B cell (primary cell): ENCODE measurements at regions not wholly inside any gene's neighbourhood (a gene's known extent, or its start where the extent isn't known, plus 50 kb on each side); places are given as distances from the start of the nearest gene placed in this dataset.

ENCODE experiments used
- ATAC-seq: fragments of 200-7000 bp; cut with Tn5 transposase; one replicate; pipeline ENCODE4 v1.10.0; 2021; ENCODE audit warnings: low read depth, mild to moderate bottlenecking, moderate number of reproducible peaks, moderate library complexity
- CTCF ChIA-PET: fragments of 350-600 bp; sonication (Branson Sonifier 250); formaldehyde crosslinking; loops from one replicate; lab custom pipeline; 2021; ENCODE audit warnings: antibody characterized with exemption, inconsistent platforms; lab: Charles Lee
- POLR2A ChIA-PET: fragments of 350-600 bp; sonication (Branson Sonifier 250); formaldehyde crosslinking; loops from one replicate; lab custom pipeline; 2021; ENCODE audit warnings: antibody characterized with exemption; lab: Charles Lee
- DNase-seq: peaks from one replicate; pipeline ENCODE4 v3.0.0; 2013
- H2AFZ ChIP-seq: 2 replicates; pipeline ENCODE4 v1.6.1; 2012; ENCODE audit warnings: mild to moderate bottlenecking, low read depth, low read length; ENCODE audit not compliant: insufficient read depth, poor library complexity, severe bottlenecking
- H3K27ac ChIP-seq, 2 donors: 1 replicate in 1 of 2; 2 replicates in 1 of 2; pipeline ENCODE4 v1.5.1; 2012 to 2013; ENCODE audit warnings: low read length in 2 of 2, mild to moderate bottlenecking in 2 of 2, moderate library complexity in 1 of 2
- H3K27me3 ChIP-seq, 4 experiments: fragments of 200-600 bp in 1 of 4; sonication (generic) in 1 of 4; replicated peaks in 1 of 4; 1 replicate in 2 of 4; 2 replicates in 2 of 4; pipeline versions ENCODE4 v1.6.1 to v1.7.0; 2013 to 2016; ENCODE audit warnings: low read length in 3 of 4, mild to moderate bottlenecking in 2 of 4, mixed read lengths in 1 of 4, moderate library complexity in 1 of 4; ENCODE audit not compliant: insufficient read depth in 4 of 4, control insufficient read depth in 3 of 4; ENCODE audit errors: control extremely low read depth in 1 of 4
- H3K36me3 ChIP-seq, 2 experiments: replicated peaks in 1 of 2; 1 replicate in 1 of 2; 2 replicates in 1 of 2; pipeline versions ENCODE4 v1.6.1 to v1.7.1; 2013; ENCODE audit warnings: low read length in 1 of 2; ENCODE audit not compliant: insufficient read depth in 2 of 2, control insufficient read depth in 1 of 2; ENCODE audit errors: control extremely low read depth in 1 of 2, extremely low read depth in 1 of 2
- H3K4me1 ChIP-seq, 2 donors: fragments of 200-600 bp in 1 of 2; sonication (generic) in 1 of 2; 1 replicate in 1 of 2; 2 replicates in 1 of 2; pipeline versions ENCODE4 v1.5.1 to v1.6.1; 2013 to 2017; ENCODE audit warnings: low read length in 2 of 2; ENCODE audit not compliant: control insufficient read depth in 2 of 2, insufficient read depth in 2 of 2
- H3K4me2 ChIP-seq: replicated peaks from 2 replicates; pipeline ENCODE3; 2012; ENCODE audit warnings: mild to moderate bottlenecking, low read depth, low read length; ENCODE audit not compliant: poor library complexity, severe bottlenecking
- H3K4me3 ChIP-seq, 5 experiments: fragments of 200-600 bp in 1 of 5; sonication (generic) in 1 of 5; 1 replicate in 3 of 5; 2 replicates in 2 of 5; pipeline versions ENCODE4 v1.5.1 to v1.7.0; 2011 to 2016; ENCODE audit warnings: low read length in 4 of 5, mild to moderate bottlenecking in 4 of 5, low read depth in 2 of 5, control low read depth in 1 of 5, moderate library complexity in 1 of 5; ENCODE audit not compliant: insufficient read depth in 1 of 5; ENCODE audit errors: control extremely low read depth in 1 of 5, extremely low read depth in 1 of 5
- H3K79me2 ChIP-seq: fragments of 200-600 bp; sonication (generic); one replicate; pipeline ENCODE4 v1.6.0; 2016; ENCODE audit warnings: low read length; ENCODE audit not compliant: control insufficient read depth, insufficient read depth
- H3K9ac ChIP-seq: fragments of 200-600 bp; sonication (generic); 2 replicates; pipeline ENCODE4 v1.6.1; 2017; ENCODE audit warnings: mild to moderate bottlenecking, low read length, moderate library complexity
- H3K9me3 ChIP-seq, 3 donors: one replicate each; pipeline versions ENCODE4 v1.6.1 to v1.7.1; 2013; ENCODE audit warnings: low read length in 2 of 3; ENCODE audit not compliant: control insufficient read depth in 2 of 3, insufficient read depth in 1 of 3; ENCODE audit errors: control extremely low read depth in 1 of 3
- H4K20me1 ChIP-seq: 2 replicates; pipeline ENCODE4 v1.6.0; 2012; ENCODE audit warnings: mild to moderate bottlenecking, low read length; ENCODE audit not compliant: insufficient read depth, control insufficient read depth, poor library complexity, severe bottlenecking
- H3K27ac Mint-ChIP-seq: one replicate; pipeline ENCODE4 v1.8.0; 2021; ENCODE audit warnings: mixed read lengths
- H3K27me3 Mint-ChIP-seq: one replicate; pipeline ENCODE4 v1.8.0; 2021; ENCODE audit warnings: mixed read lengths
- H3K4me1 Mint-ChIP-seq: one replicate; pipeline ENCODE4 v1.8.0; 2021; ENCODE audit warnings: mixed read lengths
- H3K4me3 Mint-ChIP-seq: one replicate; pipeline ENCODE4 v1.8.0; 2021; ENCODE audit warnings: mixed read lengths
- H3K9me3 Mint-ChIP-seq: one replicate; pipeline ENCODE4 v1.8.0; 2022; ENCODE audit warnings: mixed read lengths; ENCODE audit not compliant: insufficient read depth
- EZH2 ChIP-seq: IDR thresholded peaks from 2 replicates; pipeline ENCODE4 v1.6.1; 2012; ENCODE audit warnings: borderline replicate concordance, low read depth, mild to moderate bottlenecking, moderate library complexity, low read length; ENCODE audit not compliant: insufficient read depth, poor library complexity, severe bottlenecking
- WGBS: methylation state at CpG from one replicate; pipeline ENCODE4 v1.1.5; 2013; ENCODE audit warnings: missing lambda C conversion rate; ENCODE audit not compliant: insufficient coverage; 5-methylcytosine and 5-hydroxymethylcytosine counted together
- intact Hi-C: fragments of 100-400 bp; cut with micrococcal nuclease; formaldehyde crosslinking; loops from one replicate; pipeline ENCODE4 v1.10.0; 2022
- TF ChIP-seq, protein P1 (sequence below): fragments of 200-600 bp; IDR thresholded peaks from one replicate; pipeline ENCODE4 v1.8.0; 2022; ENCODE audit warnings: antibody characterized with exemption, mild to moderate bottlenecking

GRCh38 chr11:92779746-92780145 lies 189.7 kb upstream of the MTNR1B start:
- Histone ChIP-seq H3K27ac (no peak overlapping the region), H4K20me1 (no peaks in the 10 kb centered on the region), H2AFZ (no peak overlapping the region), H3K9ac (no peak overlapping the region), H3K9me3 (no peaks in the 10 kb centered on the region), H3K4me1 (no peaks in the 10 kb centered on the region), H3K36me3 (no peaks in the 10 kb centered on the region), H3K4me3 (no peak overlapping the region), H3K79me2 (no peaks in the 10 kb centered on the region), H3K4me2 (no peak overlapping the region), H3K27me3 (no peaks in the 10 kb centered on the region)
- Mint-ChIP-seq H3K27ac (no peak overlapping the region), H3K9me3 (no peaks in the 10 kb centered on the region), H3K27me3 (no peaks in the 10 kb centered on the region), H3K4me1 (no peaks in the 10 kb centered on the region), H3K4me3 (no peak overlapping the region)
- ATAC-seq (no peak), DNase-seq (no peak)
- ChIA-PET POLR2A (no interaction called here), CTCF (no interaction called here)
- WGBS: 98% methylated on average over 4 of the region's 5 CpGs
- no peak for TF ChIP-seq EZH2
- TF ChIP-seq, protein P1, sequence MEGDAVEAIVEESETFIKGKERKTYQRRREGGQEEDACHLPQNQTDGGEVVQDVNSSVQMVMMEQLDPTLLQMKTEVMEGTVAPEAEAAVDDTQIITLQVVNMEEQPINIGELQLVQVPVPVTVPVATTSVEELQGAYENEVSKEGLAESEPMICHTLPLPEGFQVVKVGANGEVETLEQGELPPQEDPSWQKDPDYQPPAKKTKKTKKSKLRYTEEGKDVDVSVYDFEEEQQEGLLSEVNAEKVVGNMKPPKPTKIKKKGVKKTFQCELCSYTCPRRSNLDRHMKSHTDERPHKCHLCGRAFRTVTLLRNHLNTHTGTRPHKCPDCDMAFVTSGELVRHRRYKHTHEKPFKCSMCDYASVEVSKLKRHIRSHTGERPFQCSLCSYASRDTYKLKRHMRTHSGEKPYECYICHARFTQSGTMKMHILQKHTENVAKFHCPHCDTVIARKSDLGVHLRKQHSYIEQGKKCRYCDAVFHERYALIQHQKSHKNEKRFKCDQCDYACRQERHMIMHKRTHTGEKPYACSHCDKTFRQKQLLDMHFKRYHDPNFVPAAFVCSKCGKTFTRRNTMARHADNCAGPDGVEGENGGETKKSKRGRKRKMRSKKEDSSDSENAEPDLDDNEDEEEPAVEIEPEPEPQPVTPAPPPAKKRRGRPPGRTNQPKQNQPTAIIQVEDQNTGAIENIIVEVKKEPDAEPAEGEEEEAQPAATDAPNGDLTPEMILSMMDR: no peak
- intact Hi-C loops: no loop called here

GRCh38 chr11:92781151-92781550 lies 188.3 kb upstream of the MTNR1B start:
- H3K9me3 ChIP-seq: no peaks in the 10 kb centered on the region
- H3K4me3 ChIP-seq: no peak overlapping the region
- H4K20me1 ChIP-seq: no peaks in the 10 kb centered on the region
- H3K79me2 ChIP-seq: no peaks in the 10 kb centered on the region
- no peaks in the 10 kb centered on the region for H3K4me1 Mint-ChIP-seq
- ChIA-PET POLR2A (no interaction called here), CTCF (no interaction called here)
- no peak overlapping the region for H3K4me3 Mint-ChIP-seq
- ATAC-seq (no peak), DNase-seq (no peak)
- H3K4me1 ChIP-seq: no peaks in the 10 kb centered on the region
- no peaks in the 10 kb centered on the region for H3K9me3 Mint-ChIP-seq
- WGBS: no CpG with 5 or more reads among the region's 8 CpGs
- no peak overlapping the region for H3K27ac ChIP-seq
- no peak overlapping the region for H3K27ac Mint-ChIP-seq
- TF ChIP-seq EZH2: no peak
- TF ChIP-seq, protein P1: no peak
- no peaks in the 10 kb centered on the region for H3K27me3 ChIP-seq
- no peaks in the 10 kb centered on the region for H3K36me3 ChIP-seq
- H3K9ac ChIP-seq: no peak overlapping the region
- no peak overlapping the region for H2AFZ ChIP-seq
- no peak overlapping the region for H3K4me2 ChIP-seq
- H3K27me3 Mint-ChIP-seq: no peaks in the 10 kb centered on the region
- intact Hi-C loops: no loop called here
